Adrenal gland (tissue), 9 donors: ENCODE measurements at regions not wholly inside any gene's neighbourhood (a gene's known extent, or its start where the extent isn't known, plus 50 kb on each side); places are given as distances from the start of the nearest gene placed in this dataset.

Source experiments
- DNase-seq, 7 donors: peaks; one replicate each; pipeline ENCODE4 v3.0.0-alpha.2; 2019 to 2020
- H3K27ac ChIP-seq, 5 donors: fragments of 200-600 bp; sonication (generic) in 4 of 5; 1 replicate in 3 of 5; 2 replicates in 2 of 5; pipeline versions ENCODE4 v1.5.1 to v1.8.0; 2016 to 2020; ENCODE audit warnings: mild to moderate bottlenecking in 1 of 5
- H3K27me3 ChIP-seq: fragments of 200-600 bp; 2 replicates; pipeline ENCODE4 v1.8.0; 2021
- H3K36me3 ChIP-seq, 2 donors: fragments of 200-600 bp; replicated peaks in 1 of 2; 1 replicate in 1 of 2; 2 replicates in 1 of 2; pipeline versions ENCODE4 v1.5.1 to v1.8.0; 2018 to 2022
- H3K4me1 ChIP-seq, 2 donors: fragments of 200-600 bp; replicated peaks in 1 of 2; 1 replicate in 1 of 2; 2 replicates in 1 of 2; pipeline versions ENCODE4 v1.5.1 to v1.8.0; 2018 to 2021
- H3K4me3 ChIP-seq, 4 donors: fragments of 200-600 bp; sonication (generic) in 3 of 4; one replicate each; pipeline ENCODE4 v1.5.1; 2016 to 2018
- H3K9me3 ChIP-seq, 3 donors: fragments of 200-600 bp; sonication (generic) in 1 of 3; replicated peaks in 1 of 3; 1 replicate in 2 of 3; 2 replicates in 1 of 3; pipeline versions ENCODE4 v1.5.1 to v1.8.0; 2016 to 2021
- CTCF ChIP-seq, 6 experiments: fragments of 450-650 bp in 4 of 6; fragments of 200-600 bp in 2 of 6; sonication (generic) in 1 of 6; IDR thresholded peaks; 1 replicate in 5 of 6; 2 replicates in 1 of 6; pipeline versions ENCODE4 v1.5.1 to v1.8.0; 2016 to 2021; ENCODE audit warnings: antibody characterized with exemption in 6 of 6, mild to moderate bottlenecking in 2 of 6, moderate library complexity in 1 of 6
- POLR2A ChIP-seq, 2 donors: fragments of 450-650 bp; IDR thresholded peaks; one replicate each; pipeline ENCODE4 v1.6.1; 2017; ENCODE audit warnings: antibody characterized with exemption in 2 of 2, mild to moderate bottlenecking in 2 of 2, moderate library complexity in 1 of 2
- WGBS, 4 donors: extraction: QIAGEN DNeasy Blood & Tissue Kit in 2 of 4; methylation state at CpG; one replicate each; pipeline versions ENCODE4 v1.1.5 to v1.1.7; 2013 to 2017; 5-methylcytosine and 5-hydroxymethylcytosine counted together
- intact Hi-C, 2 donors: fragments of 100-400 bp; cut with DNase I; formaldehyde crosslinking; loops; one replicate each; pipeline versions ENCODE4 v1.14.1 to v1.15.0; 2022 to 2023
- donor health status: healthy with polysubstance abuse.
- donor health status: Bipolar disorder and iron deficiency.
- donor health status: DM: yes; HTN: yes; CAD: no.
- donor health status: DM: no; HTN: no; CAD: no.
- donor health status: DM: no; HTN: no; CAD: no.

- TF ChIP-seq CTCF (IDR thresholded peaks at IDR 0.05) (no peak), POLR2A (IDR thresholded peaks at IDR 0.05) (no peak)
- H3K4me3 ChIP-seq = no peak overlapping the region
- H3K27ac ChIP-seq = no peak overlapping the region
- H3K36me3 ChIP-seq = no peaks in the 10 kb centered on the region
- WGBS, 4 donors = 82 to 94% (median 87%) methylated on average over 1 of the region's 1 CpG
- H3K27me3 ChIP-seq = no peaks in the 10 kb centered on the region
- H3K9me3 ChIP-seq = no peaks in the 10 kb centered on the region
- no peak for DNase-seq
- no peaks in the 10 kb centered on the region for H3K4me1 ChIP-seq
- intact Hi-C loops = no loop called here
These were observed 797.1 kb downstream of the VRK1 start for GRCh38 chr14:97594306-97594705.

- H3K36me3 ChIP-seq = no peaks in the 10 kb centered on the region
- intact Hi-C loops = no loop called here
- no peak for TF ChIP-seq POLR2A (IDR thresholded peaks at IDR 0.05)
- TF ChIP-seq CTCF (IDR thresholded peaks at IDR 0.05) = no peak
- H3K27ac ChIP-seq = no peak overlapping the region
- no peak overlapping the region for H3K4me3 ChIP-seq
- H3K27me3 ChIP-seq = no peaks in the 10 kb centered on the region
- H3K9me3 ChIP-seq = no peaks in the 10 kb centered on the region
- no peaks in the 10 kb centered on the region for H3K4me1 ChIP-seq
- WGBS, 4 donors = 54 to 72% (median 58%) methylated on average over 11 to 13 of the region's 13 CpGs
- DNase-seq = no peak
These were observed 805.4 kb downstream of the VRK1 start for GRCh38 chr14:97602438-97603117.

- WGBS, 4 donors = 74 to 90% (median 85%) methylated on average over 3 of the region's 3 CpGs
- Histone ChIP-seq H3K4me3 (no peak overlapping the region), H3K36me3 (no peaks in the 10 kb centered on the region), H3K27ac (no peak overlapping the region), H3K27me3 (no peaks in the 10 kb centered on the region), H3K9me3 (no peaks in the 10 kb centered on the region), H3K4me1 (no peaks in the 10 kb centered on the region)
- TF ChIP-seq POLR2A (IDR thresholded peaks at IDR 0.05) (no peak), CTCF (IDR thresholded peaks at IDR 0.05) (no peak)
- intact Hi-C loops = no loop called here
- no peak for DNase-seq
These were observed 806.0 kb downstream of the VRK1 start for GRCh38 chr14:97603201-97603600.

GRCh38 chr14:97604731-97605130 is 807.5 kb downstream of the VRK1 start:
- no peaks in the 10 kb centered on the region for H3K4me1 ChIP-seq
- H3K36me3 ChIP-seq = no peaks in the 10 kb centered on the region
- intact Hi-C loops = no loop called here
- DNase-seq = no peak
- H3K27me3 ChIP-seq = no peaks in the 10 kb centered on the region
- H3K4me3 ChIP-seq = no peak overlapping the region
- TF ChIP-seq POLR2A (IDR thresholded peaks at IDR 0.05) = no peak
- TF ChIP-seq CTCF (IDR thresholded peaks at IDR 0.05) = no peak
- H3K9me3 ChIP-seq = no peaks in the 10 kb centered on the region
- 67 to 87% (median 82%) methylated on average over 1 to 6 of the region's 6 CpGs for whole genome bisulfite sequencing, 4 donors
- H3K27ac ChIP-seq = no peak overlapping the region
